ENCODE measurements at regions not wholly inside any gene's neighbourhood (a gene's known extent, or its start where the extent isn't known, plus 50 kb on each side); places are given as distances from the start of the nearest gene placed in this dataset.

GRCh38 chr1:221891708-221892107 is 149.8 kb upstream of the DUSP10 start:
- Histone ChIP-seq H3K4me3 (ENCODE audit: low read depth, low read length) (no peak overlapping the region), H3K27ac (no peak overlapping the region), H3K9me3 (ENCODE audit: severe bottlenecking) (no peaks in the 10 kb centered on the region), H3K36me3 (no peaks in the 10 kb centered on the region), H3K27me3 (ENCODE audit: insufficient read depth, low read depth, severe bottlenecking) (no peaks in the 10 kb centered on the region)
- no peak for TF ChIP-seq CTCF (IDR thresholded peaks at IDR 0.05; ENCODE audit: low read depth, low read length)
- DNase-seq: no peak

GRCh38 chr1:221888801-221889200 is 146.9 kb upstream of the DUSP10 start:
- no peak for DNase-seq

GRCh38 chr1:221888218-221888617 is 146.3 kb upstream of the DUSP10 start:
- no peaks in the 10 kb centered on the region for H3K27me3 ChIP-seq (ENCODE audit: insufficient read depth, low read depth, severe bottlenecking)
- no peak overlapping the region for H3K27ac ChIP-seq
- no peak for DNase-seq
- H3K9me3 ChIP-seq (ENCODE audit: severe bottlenecking): no peaks in the 10 kb centered on the region
- H3K4me3 ChIP-seq (ENCODE audit: low read depth, low read length): no peak overlapping the region
- no peaks in the 10 kb centered on the region for H3K36me3 ChIP-seq
- no peak for TF ChIP-seq CTCF (IDR thresholded peaks at IDR 0.05; ENCODE audit: low read depth, low read length)

More at GRCh38 chr1:221888801-221889200, 146.9 kb upstream of the DUSP10 start:
- Histone ChIP-seq H3K27me3 (ENCODE audit: insufficient read depth, low read depth, severe bottlenecking) (no peaks in the 10 kb centered on the region), H3K36me3 (no peaks in the 10 kb centered on the region), H3K9me3 (ENCODE audit: severe bottlenecking) (no peaks in the 10 kb centered on the region), H3K27ac (no peak overlapping the region), H3K4me3 (ENCODE audit: low read depth, low read length) (no peak overlapping the region)
- no peak for TF ChIP-seq CTCF (IDR thresholded peaks at IDR 0.05; ENCODE audit: low read depth, low read length)

GRCh38 chr1:221887758-221888157 is 145.9 kb upstream of the DUSP10 start:
- no peak overlapping the region for H3K27ac ChIP-seq
- no peak overlapping the region for H3K4me3 ChIP-seq (ENCODE audit: low read depth, low read length)
- no peak for DNase-seq
- no peaks in the 10 kb centered on the region for H3K36me3 ChIP-seq
- H3K27me3 ChIP-seq (ENCODE audit: insufficient read depth, low read depth, severe bottlenecking): no peaks in the 10 kb centered on the region
- no peak for TF ChIP-seq CTCF (IDR thresholded peaks at IDR 0.05; ENCODE audit: low read depth, low read length)
- no peaks in the 10 kb centered on the region for H3K9me3 ChIP-seq (ENCODE audit: severe bottlenecking)

GRCh38 chr1:221887415-221887746 is 145.5 kb upstream of the DUSP10 start:
- Histone ChIP-seq H3K27ac (no peak overlapping the region), H3K36me3 (no peaks in the 10 kb centered on the region), H3K4me3 (ENCODE audit: low read depth, low read length) (no peak overlapping the region), H3K9me3 (ENCODE audit: severe bottlenecking) (no peaks in the 10 kb centered on the region), H3K27me3 (ENCODE audit: insufficient read depth, low read depth, severe bottlenecking) (no peaks in the 10 kb centered on the region)
- no peak for DNase-seq
- TF ChIP-seq CTCF (IDR thresholded peaks at IDR 0.05; ENCODE audit: low read depth, low read length): no peak

GRCh38 chr1:221886743-221887414 is 145.0 kb upstream of the DUSP10 start:
- DNase-seq: peak; percentile 10
- Histone ChIP-seq H3K27ac (no peak overlapping the region), H3K36me3 (no peaks in the 10 kb centered on the region), H3K4me3 (ENCODE audit: low read depth, low read length) (no peak overlapping the region), H3K27me3 (ENCODE audit: insufficient read depth, low read depth, severe bottlenecking) (no peaks in the 10 kb centered on the region), H3K9me3 (ENCODE audit: severe bottlenecking) (no peaks in the 10 kb centered on the region)
- no peak for TF ChIP-seq CTCF (IDR thresholded peaks at IDR 0.05; ENCODE audit: low read depth, low read length)
